Smooth muscle cell (in vitro differentiated cells): ENCODE measurements at regions not wholly inside any gene's neighbourhood (a gene's known extent, or its start where the extent isn't known, plus 50 kb on each side); places are given as distances from the start of the nearest gene placed in this dataset.
"Not testable (repeated sequence)": the region's sequence is repeated elsewhere in the genome, so short reads cannot be mapped to it uniquely, and the experiment has no call there.

Experiments used
- DNase-seq: peaks from one replicate; lab custom pipeline; 2025; ENCODE audit not compliant: unreplicated experiment; lab: John Stamatoyannopoulos, UW
- H2AFZ ChIP-seq: fragments of 200-600 bp; sonication (generic); 2 replicates; pipeline ENCODE4 v1.6.0; 2016; ENCODE audit warnings: antibody characterized with exemption, low read depth, mild to moderate bottlenecking
- H3F3A ChIP-seq: fragments of 200-600 bp; sonication (generic); 2 replicates; pipeline ENCODE4 v1.6.0; 2017; ENCODE audit warnings: antibody characterized with exemption, low read depth
- H3K27ac ChIP-seq: fragments of 200-600 bp; sonication (generic); 2 replicates; pipeline ENCODE4 v1.5.1; 2016; ENCODE audit warnings: low read depth, mild to moderate bottlenecking
- H3K27me3 ChIP-seq: fragments of 200-600 bp; sonication (generic); 2 replicates; pipeline ENCODE4 v1.6.1; 2016; ENCODE audit warnings: low read depth, mild to moderate bottlenecking
- H3K36me3 ChIP-seq: fragments of 200-600 bp; sonication (generic); 2 replicates; pipeline ENCODE4 v1.5.1; 2016; ENCODE audit warnings: low read depth
- H3K4me1 ChIP-seq: fragments of 200-600 bp; sonication (generic); 2 replicates; pipeline ENCODE4 v1.5.1; 2016; ENCODE audit warnings: low read depth
- H3K4me2 ChIP-seq: fragments of 200-600 bp; sonication (generic); 2 replicates; pipeline ENCODE4 v1.6.0; 2016; ENCODE audit warnings: mild to moderate bottlenecking
- H3K4me3 ChIP-seq: fragments of 200-600 bp; sonication (generic); 2 replicates; pipeline ENCODE4 v1.5.1; 2016; ENCODE audit warnings: mild to moderate bottlenecking
- H3K79me2 ChIP-seq: fragments of 200-600 bp; sonication (generic); 2 replicates; pipeline ENCODE4 v1.6.0; 2016; ENCODE audit warnings: low read depth, mild to moderate bottlenecking
- H3K9ac ChIP-seq: fragments of 200-600 bp; sonication (generic); 2 replicates; pipeline ENCODE4 v1.6.0; 2016; ENCODE audit warnings: low read depth
- H3K9me3 ChIP-seq: fragments of 200-600 bp; sonication (generic); replicated peaks from 2 replicates; pipeline ENCODE4 v1.5.1; 2016; ENCODE audit warnings: low read depth
- H4K20me1 ChIP-seq: fragments of 200-600 bp; sonication (generic); 2 replicates; pipeline ENCODE4 v1.6.0; 2016; ENCODE audit warnings: low read depth
- CTCF ChIP-seq: fragments of 200-600 bp; sonication (generic); IDR thresholded peaks from 2 replicates; pipeline ENCODE4 v1.5.1; 2017; ENCODE audit warnings: borderline replicate concordance, mild to moderate bottlenecking, antibody characterized with exemption; ENCODE audit not compliant: insufficient read depth, poor library complexity, severe bottlenecking
- WGBS: methylation state at CpG from one replicate; pipeline ENCODE4 v1.1.7; 2016; ENCODE audit warnings: low lambda C conversion rate; 5-methylcytosine and 5-hydroxymethylcytosine counted together

- no peak overlapping the region for H3K4me2 ChIP-seq
- no peaks in the 10 kb centered on the region for H3K4me1 ChIP-seq
- H2AFZ ChIP-seq: no peak overlapping the region
- no peaks in the 10 kb centered on the region for H4K20me1 ChIP-seq
- no peak overlapping the region for H3K9ac ChIP-seq
- no peak overlapping the region for H3K4me3 ChIP-seq
- TF ChIP-seq CTCF: no peak
- H3K79me2 ChIP-seq: no peaks in the 10 kb centered on the region
- no peaks in the 10 kb centered on the region for H3K36me3 ChIP-seq
- DNase-seq: no peak
- no peaks in the 10 kb centered on the region for H3K9me3 ChIP-seq
- no peaks in the 10 kb centered on the region for H3F3A ChIP-seq
- 87% methylated on average over 1 of the region's 1 CpG for WGBS
- H3K27ac ChIP-seq: no peak overlapping the region
- no peaks in the 10 kb centered on the region for H3K27me3 ChIP-seq
These were observed 160.1 kb downstream of the DMAC1 start for GRCh38 chr9:7639471-7639870.

- Histone ChIP-seq H4K20me1 (no peaks in the 10 kb centered on the region), H3K36me3 (no peaks in the 10 kb centered on the region), H2AFZ (peak overlapping the region; percentile 68), H3F3A (no peaks in the 10 kb centered on the region), H3K79me2 (no peaks in the 10 kb centered on the region), H3K9me3 (no peaks in the 10 kb centered on the region), H3K4me3 (no peak overlapping the region), H3K27ac (no peak overlapping the region), H3K27me3 (no peaks in the 10 kb centered on the region), H3K9ac (no peak overlapping the region), H3K4me1 (no peaks in the 10 kb centered on the region), H3K4me2 (no peak overlapping the region)
- TF ChIP-seq CTCF: no peak
- 38% methylated on average over 3 of the region's 3 CpGs for WGBS
- no peak for DNase-seq
These were observed 162.6 kb downstream of the DMAC1 start for GRCh38 chr9:7636838-7637467.

- 54% methylated on average over 2 of the region's 2 CpGs for WGBS
- DNase-seq: no peak
- Histone ChIP-seq H4K20me1 (no peaks in the 10 kb centered on the region), H2AFZ (peak overlapping the region; percentile 68), H3K4me1 (no peaks in the 10 kb centered on the region), H3K27ac (no peak overlapping the region), H3K27me3 (no peaks in the 10 kb centered on the region), H3F3A (no peaks in the 10 kb centered on the region), H3K9ac (no peak overlapping the region), H3K4me2 (no peak overlapping the region), H3K4me3 (no peak overlapping the region), H3K36me3 (no peaks in the 10 kb centered on the region), H3K79me2 (no peaks in the 10 kb centered on the region), H3K9me3 (no peaks in the 10 kb centered on the region)
- TF ChIP-seq CTCF: no peak
These were observed 163.3 kb downstream of the DMAC1 start for GRCh38 chr9:7636309-7636708.

GRCh38 chr9:7626571-7627029 lies 173.0 kb downstream of the DMAC1 start:
- H3K4me3 ChIP-seq, H4K20me1 ChIP-seq, DNase-seq, H3K4me2 ChIP-seq, H3K4me1 ChIP-seq, H3K9ac ChIP-seq, H3F3A ChIP-seq, H3K27me3 ChIP-seq, H3K27ac ChIP-seq, H3K9me3 ChIP-seq, H3K36me3 ChIP-seq, H3K79me2 ChIP-seq, H2AFZ ChIP-seq: not testable (repeated sequence)
- 34% methylated on average over 7 of the region's 7 CpGs for WGBS
